ENCODE measurements at regions not wholly inside any gene's neighbourhood (a gene's known extent, or its start where the extent isn't known, plus 50 kb on each side); places are given as distances from the start of the nearest gene placed in this dataset.

GRCh38 chr12:75795125-75795524 is 236.5 kb downstream of the PHLDA1 start:
- TF ChIP-seq POLR2A (IDR thresholded peaks at IDR 0.05; ENCODE audit: low read depth, low read length) (no peak), POLR2AphosphoS5 (IDR thresholded peaks at IDR 0.05; ENCODE audit: low read depth, low read length) (no peak), TAF1 (IDR thresholded peaks at IDR 0.05; ENCODE audit: borderline replicate concordance, low read depth, low read length) (no peak)

Measured in GM12892 (cell line).